CD14-positive monocyte (primary cell): ENCODE measurements at regions not wholly inside any gene's neighbourhood (a gene's known extent, or its start where the extent isn't known, plus 50 kb on each side); places are given as distances from the start of the nearest gene placed in this dataset.

Experiments used
- DNase-seq, 3 donors: peaks; one replicate each; pipeline ENCODE4 v3.0.0-alpha.2; 2011 to 2022
- H2AFZ ChIP-seq: 2 replicates; pipeline ENCODE4 v1.6.0; 2012; ENCODE audit warnings: mild to moderate bottlenecking, low read depth, low read length, inconsistent platforms; ENCODE audit not compliant: insufficient read depth, poor library complexity, severe bottlenecking
- H3K27ac ChIP-seq, 2 donors: 1 replicate in 1 of 2; 2 replicates in 1 of 2; pipeline ENCODE4 v1.5.1; 2012 to 2013; ENCODE audit warnings: low read length in 2 of 2, control low read depth in 1 of 2, inconsistent platforms in 1 of 2, low read depth in 1 of 2, mild to moderate bottlenecking in 1 of 2
- H3K27me3 ChIP-seq, 2 donors: one replicate each; pipeline versions ENCODE4 v1.6.0 to v1.6.1; 2011 to 2013; ENCODE audit warnings: low read length in 2 of 2; ENCODE audit not compliant: control insufficient read depth in 2 of 2, insufficient read depth in 2 of 2
- H3K36me3 ChIP-seq, 2 donors: replicated peaks in 1 of 2; 1 replicate in 1 of 2; 2 replicates in 1 of 2; pipeline versions ENCODE4 v1.5.1 to v1.6.1; 2012 to 2013; ENCODE audit warnings: low read length in 2 of 2, control low read depth in 1 of 2, inconsistent platforms in 1 of 2, mild to moderate bottlenecking in 1 of 2; ENCODE audit not compliant: insufficient read depth in 2 of 2, control insufficient read depth in 1 of 2
- H3K4me1 ChIP-seq, 2 donors: 1 replicate in 1 of 2; 2 replicates in 1 of 2; pipeline versions ENCODE4 v1.5.1 to v1.6.1; 2012 to 2013; ENCODE audit warnings: low read length in 2 of 2, control low read depth in 1 of 2, inconsistent platforms in 1 of 2, mild to moderate bottlenecking in 1 of 2, moderate library complexity in 1 of 2; ENCODE audit not compliant: insufficient read depth in 2 of 2, control insufficient read depth in 1 of 2
- H3K4me2 ChIP-seq: replicated peaks from 2 replicates; pipeline ENCODE3; 2012; ENCODE audit warnings: low read length, moderate library complexity, mild to moderate bottlenecking; ENCODE audit not compliant: poor library complexity, severe bottlenecking; ENCODE audit errors: extremely low read depth
- H3K4me3 ChIP-seq, 3 experiments: fragments of 200-600 bp in 1 of 3; sonication (generic) in 1 of 3; replicated peaks in 1 of 3; 1 replicate in 2 of 3; 2 replicates in 1 of 3; pipeline ENCODE4 v1.5.1; 2011 to 2013; ENCODE audit warnings: low read length in 3 of 3, mild to moderate bottlenecking in 3 of 3, control low read depth in 2 of 3, low read depth in 2 of 3, inconsistent platforms in 1 of 3, moderate library complexity in 1 of 3
- H3K79me2 ChIP-seq: 2 replicates; pipeline ENCODE4 v1.6.0; 2012; ENCODE audit warnings: mild to moderate bottlenecking, control low read depth, inconsistent platforms, low read length, moderate library complexity; ENCODE audit not compliant: insufficient read depth
- H3K9ac ChIP-seq: 2 replicates; pipeline ENCODE4 v1.6.0; 2017; ENCODE audit warnings: low read length, mild to moderate bottlenecking; ENCODE audit not compliant: insufficient read depth, poor library complexity, severe bottlenecking
- H3K9me3 ChIP-seq, 2 donors: replicated peaks in 1 of 2; 1 replicate in 1 of 2; 2 replicates in 1 of 2; pipeline versions ENCODE4 v1.5.1 to v1.6.1; 2012 to 2013; ENCODE audit warnings: low read length in 2 of 2, control low read depth in 1 of 2; ENCODE audit not compliant: control insufficient read depth in 1 of 2, insufficient read depth in 1 of 2
- H4K20me1 ChIP-seq: 2 replicates; pipeline ENCODE4 v1.6.0; 2012; ENCODE audit warnings: mild to moderate bottlenecking, low read length, control low read depth, moderate library complexity; ENCODE audit not compliant: insufficient read depth
- H3K27ac Mint-ChIP-seq, 7 donors: one replicate each; pipeline ENCODE4 v1.8.0; 2020; ENCODE audit warnings: mild to moderate bottlenecking in 7 of 7, mixed read lengths in 7 of 7, moderate library complexity in 6 of 7, inconsistent platforms in 2 of 7
- H3K27me3 Mint-ChIP-seq, 3 donors: one replicate each; pipeline ENCODE4 v1.8.0; 2021 to 2022; ENCODE audit warnings: low read depth in 3 of 3, mild to moderate bottlenecking in 3 of 3, mixed read lengths in 3 of 3, moderate library complexity in 3 of 3, inconsistent platforms in 1 of 3
- H3K36me3 Mint-ChIP-seq, 2 donors: one replicate each; pipeline ENCODE4 v1.8.0; 2020; ENCODE audit warnings: mixed read lengths in 2 of 2, inconsistent platforms in 1 of 2, mild to moderate bottlenecking in 1 of 2
- H3K4me1 Mint-ChIP-seq: one replicate; pipeline ENCODE4 v1.8.0; 2020; ENCODE audit warnings: mild to moderate bottlenecking, mixed read lengths
- H3K4me3 Mint-ChIP-seq, 2 donors: one replicate each; pipeline ENCODE4 v1.8.0; 2020; ENCODE audit warnings: mild to moderate bottlenecking in 2 of 2, mixed read lengths in 2 of 2, moderate library complexity in 1 of 2
- H3K9me3 Mint-ChIP-seq, 7 donors: one replicate each; pipeline ENCODE4 v1.8.0; 2020 to 2022; ENCODE audit warnings: mixed read lengths in 7 of 7, mild to moderate bottlenecking in 6 of 7, moderate library complexity in 6 of 7, inconsistent platforms in 2 of 7
- CTCF ChIP-seq: fragments of 200-600 bp; IDR thresholded peaks from one replicate; pipeline ENCODE4 v1.8.0; 2022; ENCODE audit warnings: antibody characterized with exemption, mild to moderate bottlenecking
- WGBS: methylation state at CpG from one replicate; pipeline ENCODE4 v1.1.5; 2013; ENCODE audit warnings: missing lambda C conversion rate; ENCODE audit not compliant: insufficient coverage; 5-methylcytosine and 5-hydroxymethylcytosine counted together
- intact Hi-C, 2 donors: fragments of 100-400 bp; cut with micrococcal nuclease; formaldehyde crosslinking; loops; one replicate each; pipeline versions ENCODE4 v1.15.0 to v1.15.1; 2023

- Mint-ChIP-seq H3K4me3 (no peak overlapping the region), H3K9me3 (peaks cover 0 to 2% (median 0%) of the 10 kb centered on the region in 7 donors), H3K27ac (no peak overlapping the region), H3K4me1 (peaks cover 7% of the 10 kb centered on the region), H3K36me3 (no peaks in the 10 kb centered on the region), H3K27me3 (peaks cover 0 to 1% (median under 1%) of the 10 kb centered on the region in 3 donors)
- Histone ChIP-seq H3K9me3 (no peaks in the 10 kb centered on the region), H4K20me1 (no peaks in the 10 kb centered on the region), H2AFZ (no peak overlapping the region), H3K4me1 (no peaks in the 10 kb centered on the region), H3K4me2 (no peak overlapping the region), H3K4me3 (no peak overlapping the region), H3K79me2 (no peaks in the 10 kb centered on the region), H3K27ac (no peak overlapping the region), H3K9ac (no peak overlapping the region), H3K36me3 (no peaks in the 10 kb centered on the region), H3K27me3 (no peaks in the 10 kb centered on the region)
- WGBS: 33% methylated on average over 3 of the region's 5 CpGs
- TF ChIP-seq CTCF: no peak
- no peak for DNase-seq
- intact Hi-C loops: no loop called here
These were observed 200.3 kb downstream of the LSM5 start for GRCh38 chr7:32289651-32290414.

- no peak overlapping the region for H2AFZ ChIP-seq
- no peak for DNase-seq
- no CpG with 5 or more reads among the region's 2 CpGs for WGBS
- no peak for TF ChIP-seq CTCF
- H3K9ac ChIP-seq: no peak overlapping the region
- no peaks in the 10 kb centered on the region for H3K36me3 ChIP-seq
- peaks cover 1 to 2% (median 1%) of the 10 kb centered on the region in 3 donors for H3K27me3 Mint-ChIP-seq
- peaks cover 7% of the 10 kb centered on the region for H3K4me1 Mint-ChIP-seq
- intact Hi-C loops: no loop called here
- H3K79me2 ChIP-seq: no peaks in the 10 kb centered on the region
- H3K4me3 ChIP-seq: no peak overlapping the region
- no peaks in the 10 kb centered on the region for H3K27me3 ChIP-seq
- no peaks in the 10 kb centered on the region for H3K36me3 Mint-ChIP-seq
- peaks cover 0 to 3% (median 0%) of the 10 kb centered on the region in 7 donors for H3K9me3 Mint-ChIP-seq
- H3K4me1 ChIP-seq: no peaks in the 10 kb centered on the region
- H3K27ac ChIP-seq: no peak overlapping the region
- no peak overlapping the region for H3K27ac Mint-ChIP-seq
- H3K4me2 ChIP-seq: no peak overlapping the region
- no peaks in the 10 kb centered on the region for H3K9me3 ChIP-seq
- no peaks in the 10 kb centered on the region for H4K20me1 ChIP-seq
- no peak overlapping the region for H3K4me3 Mint-ChIP-seq
These were observed 204.5 kb downstream of the LSM5 start for GRCh38 chr7:32285698-32286097.
